ENCODE measurements at regions not wholly inside any gene's neighbourhood (a gene's known extent, or its start where the extent isn't known, plus 50 kb on each side); places are given as distances from the start of the nearest gene placed in this dataset.

DNA sequence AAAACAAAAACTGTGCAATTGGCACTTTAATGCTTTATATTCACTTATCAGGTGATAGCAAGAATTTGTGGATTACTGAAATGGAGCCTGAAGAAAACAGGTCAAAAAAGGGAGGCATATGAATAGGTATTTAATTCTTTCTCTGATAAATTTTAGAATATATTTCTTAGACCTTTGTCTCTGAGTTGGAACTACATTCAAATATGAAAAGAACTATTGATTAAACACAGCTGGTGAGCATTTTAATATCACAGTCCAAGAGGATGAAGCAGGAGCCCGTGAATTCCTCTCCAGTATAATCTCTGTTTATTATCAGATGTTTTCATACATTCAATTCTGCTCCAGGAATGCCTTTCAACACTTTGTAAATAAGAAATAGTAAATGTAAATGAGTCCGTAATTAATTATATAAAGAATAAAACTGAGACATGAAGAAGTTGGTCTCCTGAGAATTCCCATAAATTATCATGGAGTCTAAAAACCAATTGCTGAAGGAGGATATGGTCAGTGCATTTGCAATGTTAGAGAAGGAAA is 86.3 kb upstream of the ARHGEF26 start:
- TF ChIP-seq, protein P1, sequence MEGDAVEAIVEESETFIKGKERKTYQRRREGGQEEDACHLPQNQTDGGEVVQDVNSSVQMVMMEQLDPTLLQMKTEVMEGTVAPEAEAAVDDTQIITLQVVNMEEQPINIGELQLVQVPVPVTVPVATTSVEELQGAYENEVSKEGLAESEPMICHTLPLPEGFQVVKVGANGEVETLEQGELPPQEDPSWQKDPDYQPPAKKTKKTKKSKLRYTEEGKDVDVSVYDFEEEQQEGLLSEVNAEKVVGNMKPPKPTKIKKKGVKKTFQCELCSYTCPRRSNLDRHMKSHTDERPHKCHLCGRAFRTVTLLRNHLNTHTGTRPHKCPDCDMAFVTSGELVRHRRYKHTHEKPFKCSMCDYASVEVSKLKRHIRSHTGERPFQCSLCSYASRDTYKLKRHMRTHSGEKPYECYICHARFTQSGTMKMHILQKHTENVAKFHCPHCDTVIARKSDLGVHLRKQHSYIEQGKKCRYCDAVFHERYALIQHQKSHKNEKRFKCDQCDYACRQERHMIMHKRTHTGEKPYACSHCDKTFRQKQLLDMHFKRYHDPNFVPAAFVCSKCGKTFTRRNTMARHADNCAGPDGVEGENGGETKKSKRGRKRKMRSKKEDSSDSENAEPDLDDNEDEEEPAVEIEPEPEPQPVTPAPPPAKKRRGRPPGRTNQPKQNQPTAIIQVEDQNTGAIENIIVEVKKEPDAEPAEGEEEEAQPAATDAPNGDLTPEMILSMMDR (IDR thresholded peaks at IDR 0.05; ENCODE audit: low read depth, low read length, poor library complexity, severe bottlenecking), result no peak
- no peak for TF ChIP-seq EZH2phosphoT487 (IDR thresholded peaks at IDR 0.05; ENCODE audit: borderline replicate concordance, low read length)
